ENCODE measurements at regions not wholly inside any gene's neighbourhood (a gene's known extent, or its start where the extent isn't known, plus 50 kb on each side); places are given as distances from the start of the nearest gene placed in this dataset.

DNA sequence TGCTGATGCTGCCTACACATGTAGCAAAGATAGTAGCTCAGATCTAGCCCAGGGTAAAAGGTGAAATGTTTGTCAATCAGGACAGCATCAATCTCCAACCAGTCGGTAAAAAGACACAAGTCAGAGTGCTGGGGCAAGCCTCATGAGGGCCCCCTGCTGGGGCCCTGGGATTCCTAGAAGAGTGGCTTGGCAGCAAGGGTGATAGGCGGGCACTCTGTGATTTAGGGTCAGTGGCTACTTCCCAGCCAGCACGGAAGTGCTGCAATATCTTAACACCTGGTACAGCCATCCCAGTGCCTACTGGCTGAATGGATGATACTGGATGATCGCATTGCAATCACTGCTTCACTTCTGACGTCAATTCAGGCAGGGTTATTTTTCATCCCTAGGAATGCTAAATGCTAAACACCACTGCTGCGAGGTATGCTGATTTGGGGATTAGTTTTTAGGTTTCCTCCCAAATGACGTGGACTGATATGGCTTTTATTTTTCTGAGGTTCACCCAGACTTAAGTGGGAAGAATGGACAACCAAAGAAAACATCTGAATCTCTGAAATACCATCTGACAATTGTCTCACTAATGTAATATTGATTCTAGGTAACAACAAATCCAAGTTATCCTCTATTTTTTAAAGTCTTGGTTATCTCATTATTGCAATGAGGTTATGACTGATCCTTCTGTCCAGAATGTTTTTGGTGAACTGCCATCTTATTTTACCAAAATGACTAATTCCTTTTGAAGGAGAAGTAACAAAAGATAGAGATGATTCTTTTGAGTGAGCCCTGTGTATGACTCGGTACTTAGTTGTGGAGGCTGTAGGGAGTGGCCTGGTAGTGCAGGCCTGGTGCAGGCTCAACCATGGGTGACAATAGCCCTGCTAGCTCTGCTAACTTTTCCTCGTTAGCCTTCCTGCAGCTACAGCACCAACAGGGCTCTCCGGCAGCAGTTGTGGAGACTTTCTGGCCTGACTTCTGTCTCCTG lies 432.5 kb downstream of the FGF9 start:
- peak overlapping the region in 2 of 11 experiments; percentile 10 to 28; a peak in 1 of 22 replicates for H3K27ac ChIP-seq
- no peaks in the 10 kb centered on the region for H4K20me1 ChIP-seq
- H3K9ac ChIP-seq: no peak overlapping the region
- peaks cover 0 to 15% (median 5%) of the 10 kb centered on the region in 10 experiments; a peak in 11 of 20 replicates for H3K4me1 ChIP-seq
- H3K9me3 ChIP-seq (replicated peaks in 1 of 11): peaks cover 6 to 48% (median 14%) of the 10 kb centered on the region in 11 experiments; a peak in 16 of 22 replicates
- no peaks in the 10 kb centered on the region for H3K27me3 ChIP-seq
- H3K4me2 ChIP-seq: peak overlapping the region in 5 of 11 experiments; percentile 13 to 25 (median 23); a peak in 5 of 22 replicates
- H3K36me3 ChIP-seq: no peaks in the 10 kb centered on the region
- TF ChIP-seq Cebpa-rat (IDR thresholded peaks at IDR 0.05): no peak
- H3K4me3 ChIP-seq: no peak overlapping the region

DNA sequence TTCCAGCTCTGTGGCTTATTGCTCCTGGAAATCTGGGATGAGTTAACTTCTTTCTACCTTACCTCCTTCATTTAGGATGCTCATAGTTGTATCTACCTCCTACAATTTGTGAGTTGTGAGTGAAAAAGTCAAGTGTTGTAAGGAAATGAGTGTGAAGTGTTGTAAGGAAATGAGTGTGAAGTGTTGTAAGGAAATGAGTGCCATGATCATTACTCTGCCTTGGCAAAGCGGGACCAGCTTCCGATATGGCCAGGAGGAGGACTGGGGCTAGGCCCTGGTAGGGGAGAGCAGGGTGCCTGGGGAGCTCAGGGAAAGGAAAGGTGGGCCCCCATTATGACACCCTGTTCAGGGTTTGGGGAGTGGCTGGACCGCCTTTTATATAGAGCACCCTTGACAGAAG lies 435.2 kb downstream of the FGF9 start:
- peaks cover 4 to 34% (median 14%) of the 10 kb centered on the region in 10 experiments; a peak in 17 of 20 replicates for H3K4me1 ChIP-seq
- H3K4me2 ChIP-seq: no peak overlapping the region
- no peak for TF ChIP-seq Cebpa-rat (IDR thresholded peaks at IDR 0.05)
- H3K9ac ChIP-seq: no peak overlapping the region
- H3K4me3 ChIP-seq: no peak overlapping the region
- H4K20me1 ChIP-seq: no peaks in the 10 kb centered on the region
- H3K36me3 ChIP-seq: no peaks in the 10 kb centered on the region
- H3K9me3 ChIP-seq (replicated peaks in 1 of 11): peaks cover 0 to 50% (median 11%) of the 10 kb centered on the region in 11 experiments; a peak in 12 of 22 replicates
- no peak overlapping the region for H3K27ac ChIP-seq
- H3K27me3 ChIP-seq: no peaks in the 10 kb centered on the region

DNA sequence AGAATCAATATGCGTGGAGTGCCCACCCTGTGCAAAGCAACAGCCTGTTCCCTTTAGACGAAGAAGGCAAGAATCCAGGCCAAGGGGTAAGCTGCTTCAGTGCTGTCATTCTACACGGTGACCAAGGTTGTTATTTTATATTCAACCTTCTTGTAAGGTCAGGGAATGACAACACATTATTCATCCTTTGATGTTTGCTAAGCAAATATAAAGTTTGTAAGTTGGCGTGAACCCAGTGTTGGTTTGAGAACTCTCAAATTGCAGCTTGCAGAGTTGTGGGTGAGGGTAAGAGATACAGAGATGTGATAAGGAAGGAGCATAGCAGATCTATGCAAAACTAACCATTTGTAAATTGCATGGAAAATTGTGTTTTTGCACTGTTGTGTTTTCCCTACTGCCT lies 436.7 kb downstream of the FGF9 start:
- TF ChIP-seq Cebpa-rat (IDR thresholded peaks at IDR 0.05): no peak
- Histone ChIP-seq H3K27me3 (no peaks in the 10 kb centered on the region), H3K4me1 (peaks cover 11 to 41% (median 21%) of the 10 kb centered on the region in 10 experiments; a peak in 17 of 20 replicates), H3K9ac (no peak overlapping the region), H3K27ac (peak overlapping the region in 1 of 11 experiments; percentile 29; a peak in 1 of 22 replicates), H3K36me3 (no peaks in the 10 kb centered on the region), H4K20me1 (no peaks in the 10 kb centered on the region), H3K4me3 (no peak overlapping the region), H3K9me3 (replicated peaks in 1 of 11) (peaks cover under 1 to 56% (median 20%) of the 10 kb centered on the region in 11 experiments), H3K4me2 (0 out of 22 replicates have a peak overlapping the region, but pooled peaks of 3 of the 11 experiments have one; percentile 1 to 49 (median 31))

DNA sequence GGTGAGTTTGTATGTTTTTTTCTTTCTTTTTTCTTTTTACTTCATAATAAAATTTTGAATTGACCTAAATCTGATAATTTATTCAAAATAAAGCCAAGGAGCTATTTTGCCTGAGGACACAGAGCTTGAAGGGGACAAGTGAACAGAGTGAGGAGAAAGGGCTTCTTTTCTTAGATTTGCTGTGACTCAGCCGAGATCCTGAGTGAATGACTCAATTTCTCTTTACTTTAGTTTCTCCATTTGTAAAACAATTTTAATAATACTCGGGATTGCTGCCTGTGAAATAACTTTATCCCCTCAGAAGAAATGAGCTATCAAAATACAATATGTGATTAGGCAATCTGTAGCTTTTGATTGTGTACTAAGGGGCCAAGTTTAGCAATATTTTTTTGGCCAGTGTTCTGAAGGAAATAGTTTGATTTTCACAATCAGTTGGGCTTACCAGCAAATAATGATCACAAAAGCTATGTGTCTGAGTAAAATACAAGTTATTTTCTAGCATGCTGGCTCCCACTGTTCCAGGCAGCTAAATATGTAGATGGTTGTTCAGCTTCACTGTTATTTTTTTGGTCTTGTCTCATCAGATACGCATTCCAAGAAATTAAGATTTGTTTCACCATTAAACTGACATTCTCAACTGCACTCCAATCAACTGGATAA lies 437.5 kb downstream of the FGF9 start:
- TF ChIP-seq Cebpa-rat (IDR thresholded peaks at IDR 0.05): no peak
- Histone ChIP-seq H3K9me3 (replicated peaks in 1 of 11) (peaks cover 9 to 59% (median 28%) of the 10 kb centered on the region in 11 experiments), H4K20me1 (no peaks in the 10 kb centered on the region), H3K4me1 (peaks cover 15 to 48% (median 25%) of the 10 kb centered on the region in 10 experiments; a peak in 17 of 20 replicates), H3K4me2 (peak overlapping the region in 6 of 11 experiments; percentile 1 to 49 (median 30); a peak in 10 of 22 replicates), H3K27ac (peak overlapping the region in 6 of 11 experiments; percentile 5 to 32 (median 24); a peak in 8 of 22 replicates), H3K9ac (no peak overlapping the region; a peak in 1 of 22 replicates), H3K27me3 (no peaks in the 10 kb centered on the region), H3K4me3 (no peak overlapping the region), H3K36me3 (peaks cover 0 to 6% (median 2%) of the 10 kb centered on the region in 11 experiments; a peak in 4 of 22 replicates)

DNA sequence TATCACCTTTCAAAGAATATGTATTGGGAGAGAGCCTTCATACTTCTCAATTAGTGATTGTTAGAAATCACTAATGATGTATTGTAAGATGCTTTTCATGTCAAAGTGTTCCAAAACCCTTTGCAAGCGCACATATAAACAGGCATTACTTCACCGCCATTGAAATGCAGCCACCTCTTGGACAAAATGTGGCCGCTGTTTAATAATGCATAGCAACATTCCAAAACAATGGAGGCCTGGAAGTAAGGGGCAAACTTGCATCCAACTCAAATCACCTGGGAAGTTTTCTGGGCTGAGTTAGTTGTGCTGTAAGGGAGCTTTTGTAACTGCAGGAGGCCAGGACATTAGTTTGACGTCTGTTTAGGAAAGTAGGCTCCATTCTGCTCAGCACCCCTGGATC lies 438.1 kb downstream of the FGF9 start:
- no peaks in the 10 kb centered on the region for H3K27me3 ChIP-seq

DNA sequence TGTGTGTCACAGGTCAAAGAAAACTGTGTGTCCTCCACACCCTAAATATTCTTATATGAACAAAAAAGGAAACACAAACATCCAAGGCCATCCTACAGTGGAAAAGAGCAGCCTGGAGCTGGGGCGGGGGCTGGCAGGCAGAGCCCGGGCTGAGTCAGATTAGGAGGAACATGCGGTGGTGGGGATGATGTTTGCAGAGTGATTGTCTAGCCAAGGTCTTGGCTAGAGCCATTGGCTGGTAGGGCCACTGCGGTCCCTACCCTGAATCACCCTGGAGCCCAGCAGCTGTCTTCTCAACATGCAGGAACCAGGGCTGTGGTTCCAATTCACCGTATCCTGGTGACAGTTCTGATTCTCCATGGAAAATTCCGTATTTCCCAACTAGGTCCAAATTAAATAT lies 439.5 kb downstream of the FGF9 start:
- no peaks in the 10 kb centered on the region for H4K20me1 ChIP-seq
- peaks cover 31 to 57% (median 39%) of the 10 kb centered on the region in 10 experiments for H3K4me1 ChIP-seq
- H3K4me3 ChIP-seq: no peak overlapping the region
- TF ChIP-seq Cebpa-rat (IDR thresholded peaks at IDR 0.05): no peak
- no peak overlapping the region for H3K9ac ChIP-seq
- peaks cover 9 to 48% (median 32%) of the 10 kb centered on the region in 11 experiments for H3K9me3 ChIP-seq (replicated peaks in 1 of 11)
- peaks cover 0 to 6% (median 2%) of the 10 kb centered on the region in 11 experiments; a peak in 4 of 22 replicates for H3K36me3 ChIP-seq
- H3K27me3 ChIP-seq: no peaks in the 10 kb centered on the region
- H3K4me2 ChIP-seq: peak overlapping the region in 3 of 11 experiments; percentile 4 to 27 (median 17); a peak in 7 of 22 replicates
- H3K27ac ChIP-seq: peak overlapping the region in 7 of 11 experiments; percentile 0 to 65 (median 53); a peak in 11 of 22 replicates

More for the DNA sequence above, 438.1 kb downstream of the FGF9 start:
- H3K4me2 ChIP-seq: peak overlapping the region in 6 of 11 experiments; percentile 1 to 49 (median 30); a peak in 8 of 22 replicates
- no peaks in the 10 kb centered on the region for H4K20me1 ChIP-seq
- no peak overlapping the region for H3K9ac ChIP-seq
- peak overlapping the region in 4 of 11 experiments; percentile 5 to 38 (median 26); a peak in 5 of 22 replicates for H3K27ac ChIP-seq
- H3K4me1 ChIP-seq: peaks cover 18 to 49% (median 30%) of the 10 kb centered on the region in 10 experiments
- H3K9me3 ChIP-seq (replicated peaks in 1 of 11): peaks cover 9 to 59% (median 33%) of the 10 kb centered on the region in 11 experiments
- no peak for TF ChIP-seq Cebpa-rat (IDR thresholded peaks at IDR 0.05)
- H3K36me3 ChIP-seq: peaks cover 0 to 6% (median 2%) of the 10 kb centered on the region in 11 experiments; a peak in 4 of 22 replicates
- H3K4me3 ChIP-seq: no peak overlapping the region

DNA sequence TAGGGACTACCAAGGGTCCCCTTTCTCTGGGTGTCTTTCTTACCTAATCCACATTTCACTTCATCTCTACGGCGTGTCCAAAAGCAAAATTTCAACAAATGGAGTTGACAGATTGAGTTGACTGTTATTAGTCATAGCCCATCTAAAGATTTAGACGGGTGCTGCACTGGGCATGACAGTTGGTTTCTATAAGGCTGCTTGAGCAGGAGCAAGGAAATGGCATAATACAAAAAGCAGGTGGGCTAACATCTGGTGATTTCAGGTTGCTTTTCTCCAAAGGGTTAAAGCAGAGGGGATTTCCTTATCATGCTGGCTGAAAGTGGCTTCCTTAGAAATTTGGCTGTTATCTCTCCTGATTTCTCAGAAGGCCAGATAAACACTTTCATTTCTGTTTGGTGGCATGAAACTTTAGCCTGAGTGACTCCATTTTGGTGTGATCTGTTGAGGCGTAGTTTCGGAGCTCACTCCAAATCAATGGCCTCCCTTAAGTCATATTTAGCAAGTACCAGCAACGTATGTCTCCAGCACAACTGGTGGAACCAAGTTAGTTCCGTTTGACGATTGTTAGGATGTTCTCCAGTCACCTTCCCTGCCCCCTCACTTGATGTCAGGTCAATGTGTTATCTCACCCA lies 440.4 kb downstream of the FGF9 start:
- Histone ChIP-seq H3K4me2 (peak overlapping the region in 8 of 11 experiments; percentile 1 to 25 (median 18); a peak in 8 of 22 replicates), H3K9ac (no peak overlapping the region), H3K36me3 (peaks cover 0 to 6% (median 2%) of the 10 kb centered on the region in 11 experiments; a peak in 4 of 22 replicates), H3K9me3 (replicated peaks in 1 of 11) (peaks cover 9 to 54% (median 34%) of the 10 kb centered on the region in 11 experiments), H3K4me3 (no peak overlapping the region), H3K27me3 (no peaks in the 10 kb centered on the region), H3K27ac (peak overlapping the region in 9 of 11 experiments; percentile 5 to 65 (median 35); a peak in 12 of 22 replicates), H3K4me1 (peaks cover 40 to 66% (median 48%) of the 10 kb centered on the region in 10 experiments), H4K20me1 (no peaks in the 10 kb centered on the region)
- TF ChIP-seq Cebpa-rat (IDR thresholded peaks at IDR 0.05): no peak

- no peak overlapping the region for H3K9ac ChIP-seq
- H3K27ac ChIP-seq: peak overlapping the region in 8 of 11 experiments; percentile 5 to 65 (median 44); a peak in 10 of 22 replicates
- TF ChIP-seq Cebpa-rat (IDR thresholded peaks at IDR 0.05): no peak
- H3K36me3 ChIP-seq: peaks cover 0 to 6% (median 2%) of the 10 kb centered on the region in 11 experiments; a peak in 4 of 22 replicates
- H3K9me3 ChIP-seq (replicated peaks in 1 of 11): peaks cover 9 to 52% (median 38%) of the 10 kb centered on the region in 11 experiments
- H3K4me1 ChIP-seq: peaks cover 40 to 73% (median 52%) of the 10 kb centered on the region in 10 experiments
- H4K20me1 ChIP-seq: no peaks in the 10 kb centered on the region
- H3K4me2 ChIP-seq: peak overlapping the region in 2 of 11 experiments; percentile 19 to 25; a peak in 2 of 22 replicates
- no peaks in the 10 kb centered on the region for H3K27me3 ChIP-seq
- H3K4me3 ChIP-seq: no peak overlapping the region
These were observed 441.1 kb downstream of the FGF9 start for GRCh38 chr13:22111961-22112360.

Measured in BLaER1 treated with 17β-estradiol and CSF1 and Interleukin-3, amounts not matched to agents 10 nM and 100 nM (cell line).